Ishikawa (cell line): ENCODE measurements at regions not wholly inside any gene's neighbourhood (a gene's known extent, or its start where the extent isn't known, plus 50 kb on each side); places are given as distances from the start of the nearest gene placed in this dataset.

Experiments used
- CEBPB ChIP-seq: IDR thresholded peaks from 2 replicates; pipeline ENCODE4 v1.6.1; 2012
- CREB1 ChIP-seq: IDR thresholded peaks from 2 replicates; pipeline ENCODE4 v1.6.1; 2012; ENCODE audit warnings: low read depth
- EGR1 ChIP-seq: IDR thresholded peaks from 2 replicates; pipeline ENCODE4 v1.6.1; 2012
- EP300 ChIP-seq: IDR thresholded peaks from 2 replicates; pipeline ENCODE4 v1.6.1; 2012; ENCODE audit warnings: borderline replicate concordance
- FOXM1 ChIP-seq: IDR thresholded peaks from 2 replicates; pipeline ENCODE4 v1.6.1; 2012; ENCODE audit warnings: low read depth, borderline replicate concordance
- MAX ChIP-seq: IDR thresholded peaks from 2 replicates; pipeline ENCODE4 v1.6.1; 2012
- NFIC ChIP-seq: IDR thresholded peaks from 2 replicates; pipeline ENCODE4 v1.6.1; 2012
- RAD21 ChIP-seq: IDR thresholded peaks from 2 replicates; pipeline ENCODE4 v1.6.1; 2012; ENCODE audit warnings: low read depth
- REST ChIP-seq: IDR thresholded peaks from 2 replicates; pipeline ENCODE4 v1.6.1; 2012; ENCODE audit warnings: low read depth, mild to moderate bottlenecking
- TAF1 ChIP-seq: IDR thresholded peaks from 2 replicates; pipeline ENCODE4 v1.6.1; 2012; ENCODE audit warnings: low read depth, mild to moderate bottlenecking
- TCF12 ChIP-seq: IDR thresholded peaks from 2 replicates; pipeline ENCODE4 v1.6.1; 2012; ENCODE audit warnings: low read depth
- TEAD4 ChIP-seq: IDR thresholded peaks from 2 replicates; pipeline ENCODE4 v1.6.1; 2012
- USF1 ChIP-seq: IDR thresholded peaks from 2 replicates; pipeline ENCODE4 v1.6.1; 2012
- YY1 ChIP-seq: IDR thresholded peaks from 2 replicates; pipeline ENCODE4 v1.6.1; 2012; ENCODE audit warnings: low read depth
- ZBTB7A ChIP-seq: IDR thresholded peaks from 2 replicates; pipeline ENCODE4 v1.6.1; 2012; ENCODE audit warnings: low read depth

GRCh38 chr2:217220228-217221013 lies 360.6 kb upstream of the TNP1 start:
- no peak for TF ChIP-seq NFIC
- TF ChIP-seq TEAD4 = no peak
- no peak for TF ChIP-seq CREB1
- TF ChIP-seq EGR1 = no peak
- no peak for TF ChIP-seq EP300
- no peak for TF ChIP-seq TAF1
- TF ChIP-seq MAX = no peak
- TF ChIP-seq FOXM1 = no peak
- no peak for TF ChIP-seq RAD21
- TF ChIP-seq CEBPB = no peak
- TF ChIP-seq ZBTB7A = no peak
- no peak for TF ChIP-seq TCF12
- no peak for TF ChIP-seq REST
- no peak for TF ChIP-seq USF1
- no peak for TF ChIP-seq YY1

GRCh38 chr2:217219164-217219520 lies 359.3 kb upstream of the TNP1 start:
- no peak for TF ChIP-seq REST

GRCh38 chr2:217218269-217219163 lies 358.7 kb upstream of the TNP1 start:
- no peak for TF ChIP-seq REST
- TF ChIP-seq TEAD4 = no peak
- TF ChIP-seq CEBPB = no peak
- no peak for TF ChIP-seq CREB1
- no peak for TF ChIP-seq RAD21
- TF ChIP-seq TCF12 = no peak
- TF ChIP-seq TAF1 = no peak
- no peak for TF ChIP-seq FOXM1
- TF ChIP-seq MAX = no peak
- TF ChIP-seq EP300 = no peak
- TF ChIP-seq USF1 = no peak
- TF ChIP-seq EGR1 = no peak
- no peak for TF ChIP-seq NFIC
- TF ChIP-seq ZBTB7A = no peak
- TF ChIP-seq YY1 = no peak

- TF ChIP-seq TAF1 (no peak), TCF12 (no peak)
These were observed 357.1 kb upstream of the TNP1 start for GRCh38 chr2:217216982-217217381.
